ENCODE measurements at regions not wholly inside any gene's neighbourhood (a gene's known extent, or its start where the extent isn't known, plus 50 kb on each side); places are given as distances from the start of the nearest gene placed in this dataset.

DNA sequence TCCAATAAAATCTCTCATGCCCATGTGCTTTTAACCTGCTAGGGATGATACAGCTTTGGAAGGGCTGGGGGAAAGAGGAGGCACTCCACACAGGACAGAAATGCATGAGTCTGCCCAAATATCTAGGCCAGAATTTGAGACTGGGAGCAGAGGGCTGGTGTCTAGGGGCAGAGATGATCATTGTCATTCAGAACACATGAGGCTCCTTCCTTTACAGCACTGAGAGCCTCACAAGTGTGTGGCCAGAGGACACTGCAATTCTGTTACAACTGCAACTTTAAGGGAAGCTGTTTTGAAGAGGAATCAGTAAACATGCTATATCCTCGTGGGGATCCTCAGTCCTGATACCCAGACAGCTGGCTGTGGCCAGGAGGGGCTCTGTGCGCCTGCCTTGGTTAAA, 541.3 kb downstream of the OMA1 start:
- no peak for TF ChIP-seq EZH2 (IDR thresholded peaks at IDR 0.05; ENCODE audit: insufficient read depth, low read length)
- TF ChIP-seq, protein P1, sequence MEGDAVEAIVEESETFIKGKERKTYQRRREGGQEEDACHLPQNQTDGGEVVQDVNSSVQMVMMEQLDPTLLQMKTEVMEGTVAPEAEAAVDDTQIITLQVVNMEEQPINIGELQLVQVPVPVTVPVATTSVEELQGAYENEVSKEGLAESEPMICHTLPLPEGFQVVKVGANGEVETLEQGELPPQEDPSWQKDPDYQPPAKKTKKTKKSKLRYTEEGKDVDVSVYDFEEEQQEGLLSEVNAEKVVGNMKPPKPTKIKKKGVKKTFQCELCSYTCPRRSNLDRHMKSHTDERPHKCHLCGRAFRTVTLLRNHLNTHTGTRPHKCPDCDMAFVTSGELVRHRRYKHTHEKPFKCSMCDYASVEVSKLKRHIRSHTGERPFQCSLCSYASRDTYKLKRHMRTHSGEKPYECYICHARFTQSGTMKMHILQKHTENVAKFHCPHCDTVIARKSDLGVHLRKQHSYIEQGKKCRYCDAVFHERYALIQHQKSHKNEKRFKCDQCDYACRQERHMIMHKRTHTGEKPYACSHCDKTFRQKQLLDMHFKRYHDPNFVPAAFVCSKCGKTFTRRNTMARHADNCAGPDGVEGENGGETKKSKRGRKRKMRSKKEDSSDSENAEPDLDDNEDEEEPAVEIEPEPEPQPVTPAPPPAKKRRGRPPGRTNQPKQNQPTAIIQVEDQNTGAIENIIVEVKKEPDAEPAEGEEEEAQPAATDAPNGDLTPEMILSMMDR (IDR thresholded peaks at IDR 0.05; ENCODE audit: insufficient read depth, low read depth, low read length) = no peak

Measured in astrocyte (in vitro differentiated cells and primary cell).